ENCODE measurements at regions not wholly inside any gene's neighbourhood (a gene's known extent, or its start where the extent isn't known, plus 50 kb on each side); places are given as distances from the start of the nearest gene placed in this dataset.

DNA sequence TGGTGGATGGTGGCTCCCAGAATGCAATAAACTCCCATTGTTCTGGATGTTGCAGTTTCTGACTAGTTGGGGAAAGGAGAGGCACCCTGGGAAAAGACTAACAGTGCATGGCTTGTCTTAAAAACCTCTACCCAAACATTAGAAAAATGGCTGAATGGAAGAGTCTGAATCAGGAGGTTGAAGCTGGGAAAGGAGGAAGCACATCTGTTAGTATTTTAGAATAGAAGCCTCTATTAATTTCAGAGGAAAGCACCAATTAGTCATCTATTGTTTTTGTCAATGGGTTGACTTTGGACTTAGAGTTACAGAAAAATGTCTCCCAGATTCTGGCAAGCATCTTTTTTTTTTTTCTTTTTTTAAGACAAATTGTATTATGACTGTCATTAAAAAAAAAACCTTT is 56.1 kb upstream of the ELMO1 start:
- DNase-seq: no peak
- no peaks in the 10 kb centered on the region for H3K27me3 ChIP-seq
- no peaks in the 10 kb centered on the region for H3K4me1 ChIP-seq
- H3K36me3 ChIP-seq: no peaks in the 10 kb centered on the region
- H3K9me3 ChIP-seq: no peaks in the 10 kb centered on the region
- no peak overlapping the region for H3K4me3 ChIP-seq (ENCODE audit: low read depth, low read length)
- TF ChIP-seq, protein P1, sequence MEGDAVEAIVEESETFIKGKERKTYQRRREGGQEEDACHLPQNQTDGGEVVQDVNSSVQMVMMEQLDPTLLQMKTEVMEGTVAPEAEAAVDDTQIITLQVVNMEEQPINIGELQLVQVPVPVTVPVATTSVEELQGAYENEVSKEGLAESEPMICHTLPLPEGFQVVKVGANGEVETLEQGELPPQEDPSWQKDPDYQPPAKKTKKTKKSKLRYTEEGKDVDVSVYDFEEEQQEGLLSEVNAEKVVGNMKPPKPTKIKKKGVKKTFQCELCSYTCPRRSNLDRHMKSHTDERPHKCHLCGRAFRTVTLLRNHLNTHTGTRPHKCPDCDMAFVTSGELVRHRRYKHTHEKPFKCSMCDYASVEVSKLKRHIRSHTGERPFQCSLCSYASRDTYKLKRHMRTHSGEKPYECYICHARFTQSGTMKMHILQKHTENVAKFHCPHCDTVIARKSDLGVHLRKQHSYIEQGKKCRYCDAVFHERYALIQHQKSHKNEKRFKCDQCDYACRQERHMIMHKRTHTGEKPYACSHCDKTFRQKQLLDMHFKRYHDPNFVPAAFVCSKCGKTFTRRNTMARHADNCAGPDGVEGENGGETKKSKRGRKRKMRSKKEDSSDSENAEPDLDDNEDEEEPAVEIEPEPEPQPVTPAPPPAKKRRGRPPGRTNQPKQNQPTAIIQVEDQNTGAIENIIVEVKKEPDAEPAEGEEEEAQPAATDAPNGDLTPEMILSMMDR (IDR thresholded peaks at IDR 0.05; ENCODE audit: low read depth, low read length): no peak

DNA sequence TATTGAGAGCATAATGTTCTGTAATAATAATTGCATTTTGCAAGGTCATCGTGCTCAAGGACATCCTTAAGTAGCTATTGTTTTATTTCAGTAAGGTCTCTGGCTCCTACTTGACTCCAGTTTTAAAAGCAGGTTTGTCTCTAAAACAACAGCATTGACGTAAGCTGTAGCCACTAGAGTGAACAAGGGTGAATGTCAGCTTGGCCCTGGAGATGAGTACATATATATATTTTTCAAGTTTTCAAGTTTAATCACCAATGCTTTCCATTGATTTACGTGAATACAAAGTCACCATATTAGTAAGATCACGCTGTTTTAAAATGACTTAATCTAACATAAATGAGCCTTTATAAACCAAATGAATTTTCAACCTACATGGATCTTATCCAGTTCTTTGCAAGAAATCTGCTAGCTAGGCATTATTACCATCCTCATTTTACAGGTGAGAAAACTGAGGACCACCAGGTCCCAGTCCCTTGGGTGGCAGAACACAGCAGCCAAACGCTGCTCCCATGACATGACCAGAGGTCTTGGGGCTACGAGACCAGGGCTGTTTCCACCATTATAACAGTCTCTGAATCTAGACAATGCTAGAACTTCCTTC is 57.2 kb upstream of the ELMO1 start:
- TF ChIP-seq, protein P1 (IDR thresholded peaks at IDR 0.05; ENCODE audit: low read depth, low read length): no peak
- no peaks in the 10 kb centered on the region for H3K9me3 ChIP-seq
- H3K36me3 ChIP-seq: no peaks in the 10 kb centered on the region
- no peaks in the 10 kb centered on the region for H3K4me1 ChIP-seq
- H3K27me3 ChIP-seq: no peaks in the 10 kb centered on the region
- no peak for DNase-seq
- H3K4me3 ChIP-seq (ENCODE audit: low read depth, low read length): no peak overlapping the region

DNA sequence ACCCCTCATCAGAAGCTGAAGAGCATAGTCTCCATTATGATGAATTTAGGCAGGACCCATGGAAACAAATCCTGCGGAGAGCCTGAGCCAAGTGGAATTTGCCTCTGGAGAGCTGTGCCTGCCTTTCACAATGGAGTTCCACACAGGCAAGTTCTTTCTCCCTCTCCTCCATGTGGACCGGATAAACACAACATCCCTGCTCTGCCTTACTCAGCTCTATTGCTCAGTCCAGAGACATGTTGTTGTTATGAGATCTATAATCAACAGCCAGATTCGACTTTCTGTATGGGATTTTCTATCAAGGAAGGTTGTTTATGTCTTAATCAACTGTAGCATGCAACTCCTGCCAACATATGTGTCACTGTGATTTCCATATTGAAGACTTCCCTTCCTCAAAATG is 59.5 kb upstream of the ELMO1 start:
- H3K4me3 ChIP-seq (ENCODE audit: low read depth, low read length): no peak overlapping the region
- DNase-seq: no peak
- no peaks in the 10 kb centered on the region for H3K4me1 ChIP-seq
- H3K9me3 ChIP-seq: no peaks in the 10 kb centered on the region
- H3K36me3 ChIP-seq: no peaks in the 10 kb centered on the region
- H3K27me3 ChIP-seq: no peaks in the 10 kb centered on the region
- TF ChIP-seq, protein P1 (IDR thresholded peaks at IDR 0.05; ENCODE audit: low read depth, low read length): no peak

DNA sequence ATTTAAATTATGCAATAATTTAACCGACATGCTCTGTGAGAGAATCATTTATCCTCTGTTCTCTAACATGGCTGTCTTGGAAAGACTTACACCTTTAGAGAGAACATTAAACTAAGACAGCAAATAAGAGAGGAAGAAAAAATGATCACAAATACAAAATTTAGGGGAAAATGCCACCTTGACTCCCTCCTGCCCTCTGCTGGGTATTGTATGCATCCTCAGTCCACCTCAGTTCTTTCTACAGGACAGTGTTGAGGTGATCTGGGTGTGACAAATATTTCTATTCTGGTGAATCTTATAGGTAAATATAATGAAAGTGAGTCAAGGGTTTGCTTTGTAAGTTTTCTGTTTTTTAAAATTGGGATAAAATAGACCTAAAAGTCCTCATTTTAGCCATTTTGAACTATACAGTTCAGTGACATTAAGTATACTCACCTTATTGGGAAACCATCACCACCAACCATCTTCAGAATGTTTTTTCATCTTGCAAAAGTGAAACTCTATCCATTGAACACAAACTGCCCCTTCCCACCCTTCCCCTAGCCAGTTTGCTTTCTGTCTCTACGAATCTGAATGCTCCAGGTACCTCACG is 61.5 kb upstream of the ELMO1 start:
- TF ChIP-seq, protein P1 (IDR thresholded peaks at IDR 0.05; ENCODE audit: low read depth, low read length): peak; percentile 75
- Histone ChIP-seq H3K4me1 (no peaks in the 10 kb centered on the region), H3K27me3 (no peaks in the 10 kb centered on the region), H3K4me3 (ENCODE audit: low read depth, low read length) (no peak overlapping the region), H3K36me3 (no peaks in the 10 kb centered on the region), H3K9me3 (no peaks in the 10 kb centered on the region)
- no peak for DNase-seq

DNA sequence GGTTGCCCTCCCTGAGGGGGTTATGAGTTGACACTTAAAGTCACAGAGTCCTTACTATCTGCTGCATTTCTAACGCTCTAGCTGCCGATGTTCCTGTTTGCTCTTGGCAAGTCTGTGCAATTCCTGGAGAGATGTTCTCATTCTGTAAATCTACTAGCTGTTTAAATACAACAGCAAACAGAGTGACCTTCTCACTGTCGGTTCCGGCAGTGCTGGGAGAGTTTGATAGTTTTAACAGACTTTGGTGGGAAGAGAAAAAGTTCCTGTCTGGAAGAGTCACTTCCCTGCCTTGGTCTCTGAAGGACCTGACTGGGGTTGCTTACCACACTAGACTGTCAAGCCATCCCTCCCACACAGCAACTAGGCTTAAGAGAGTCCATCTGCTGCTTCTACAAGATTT is 63.3 kb upstream of the ELMO1 start:
- Histone ChIP-seq H3K4me3 (ENCODE audit: low read depth, low read length) (no peak overlapping the region), H3K27me3 (no peaks in the 10 kb centered on the region), H3K36me3 (no peaks in the 10 kb centered on the region), H3K9me3 (no peaks in the 10 kb centered on the region), H3K4me1 (no peaks in the 10 kb centered on the region)
- no peak for DNase-seq
- TF ChIP-seq, protein P1 (IDR thresholded peaks at IDR 0.05; ENCODE audit: low read depth, low read length): no peak

DNA sequence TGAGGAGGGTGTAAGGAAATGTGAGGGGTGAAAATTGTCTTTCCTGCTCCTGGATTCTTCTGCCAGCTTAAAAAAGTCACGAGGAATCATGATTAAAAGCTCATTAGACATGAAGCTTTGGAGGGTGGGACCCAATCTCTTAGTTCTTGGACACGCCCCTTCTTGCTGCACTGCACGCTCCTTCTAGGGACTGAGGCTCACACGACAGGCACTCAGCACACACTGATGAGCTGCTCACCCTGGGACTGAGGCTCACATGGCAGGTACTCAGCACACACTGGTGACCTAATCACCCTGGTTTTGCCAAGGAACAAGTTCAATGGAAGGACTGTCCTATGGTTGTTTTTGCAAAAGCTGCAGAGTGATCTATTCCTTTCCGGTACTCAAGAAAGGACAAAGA is 65.8 kb upstream of the ELMO1 start:
- no peaks in the 10 kb centered on the region for H3K27me3 ChIP-seq
- TF ChIP-seq, protein P1 (IDR thresholded peaks at IDR 0.05; ENCODE audit: low read depth, low read length): no peak
- no peaks in the 10 kb centered on the region for H3K9me3 ChIP-seq
- no peaks in the 10 kb centered on the region for H3K4me1 ChIP-seq
- H3K36me3 ChIP-seq: no peaks in the 10 kb centered on the region
- no peak overlapping the region for H3K4me3 ChIP-seq (ENCODE audit: low read depth, low read length)
- no peak for DNase-seq

Data from BE2C (cell line).